ENCODE measurements at regions not wholly inside any gene's neighbourhood (a gene's known extent, or its start where the extent isn't known, plus 50 kb on each side); places are given as distances from the start of the nearest gene placed in this dataset.

DNA sequence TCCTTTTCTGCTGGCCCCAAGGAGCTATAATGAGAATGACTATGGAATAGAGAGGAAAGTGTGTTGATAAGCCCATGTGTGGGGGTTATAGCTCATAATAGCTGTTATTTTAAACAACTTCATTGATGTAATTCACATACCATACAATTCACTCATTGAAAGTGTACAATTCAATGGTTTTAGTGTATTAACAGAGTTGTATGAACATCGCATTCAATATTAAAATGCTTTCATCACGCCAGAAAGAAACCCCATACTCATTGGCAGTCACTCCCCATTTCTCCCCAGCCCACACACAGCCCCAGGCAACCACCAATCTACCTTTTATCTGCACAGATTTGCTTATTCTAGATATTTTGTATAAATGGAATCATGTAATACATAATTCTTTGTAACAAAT, 139.6 kb upstream of the CYP1B1 start:
- Histone ChIP-seq H3K9me3 (no peaks in the 10 kb centered on the region), H3K27ac (no peak overlapping the region), H3K36me3 (no peaks in the 10 kb centered on the region), H3K4me1 (no peaks in the 10 kb centered on the region), H3K27me3 (ENCODE audit: low read depth) (no peaks in the 10 kb centered on the region), H3K4me3 (no peak overlapping the region)
- ATAC-seq (no peak), DNase-seq (no peak)
- TF ChIP-seq, protein P1, sequence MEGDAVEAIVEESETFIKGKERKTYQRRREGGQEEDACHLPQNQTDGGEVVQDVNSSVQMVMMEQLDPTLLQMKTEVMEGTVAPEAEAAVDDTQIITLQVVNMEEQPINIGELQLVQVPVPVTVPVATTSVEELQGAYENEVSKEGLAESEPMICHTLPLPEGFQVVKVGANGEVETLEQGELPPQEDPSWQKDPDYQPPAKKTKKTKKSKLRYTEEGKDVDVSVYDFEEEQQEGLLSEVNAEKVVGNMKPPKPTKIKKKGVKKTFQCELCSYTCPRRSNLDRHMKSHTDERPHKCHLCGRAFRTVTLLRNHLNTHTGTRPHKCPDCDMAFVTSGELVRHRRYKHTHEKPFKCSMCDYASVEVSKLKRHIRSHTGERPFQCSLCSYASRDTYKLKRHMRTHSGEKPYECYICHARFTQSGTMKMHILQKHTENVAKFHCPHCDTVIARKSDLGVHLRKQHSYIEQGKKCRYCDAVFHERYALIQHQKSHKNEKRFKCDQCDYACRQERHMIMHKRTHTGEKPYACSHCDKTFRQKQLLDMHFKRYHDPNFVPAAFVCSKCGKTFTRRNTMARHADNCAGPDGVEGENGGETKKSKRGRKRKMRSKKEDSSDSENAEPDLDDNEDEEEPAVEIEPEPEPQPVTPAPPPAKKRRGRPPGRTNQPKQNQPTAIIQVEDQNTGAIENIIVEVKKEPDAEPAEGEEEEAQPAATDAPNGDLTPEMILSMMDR (IDR thresholded peaks at IDR 0.05): no peak
- intact Hi-C loops (cut with DNase I): no loop called here

- H3K27ac ChIP-seq: no peak overlapping the region
- no peaks in the 10 kb centered on the region for H3K27me3 ChIP-seq (ENCODE audit: low read depth)
- no peaks in the 10 kb centered on the region for H3K9me3 ChIP-seq
- TF ChIP-seq, protein P1 (IDR thresholded peaks at IDR 0.05): no peak
- no peak for DNase-seq
- intact Hi-C loops (cut with DNase I): no loop called here
- no peaks in the 10 kb centered on the region for H3K4me1 ChIP-seq
- ATAC-seq: no peak
- H3K36me3 ChIP-seq: no peaks in the 10 kb centered on the region
- no peak overlapping the region for H3K4me3 ChIP-seq
Observed at GRCh38 chr2:38214209-38214717, 138.3 kb upstream of the CYP1B1 start.

- no peaks in the 10 kb centered on the region for H3K9me3 ChIP-seq
- no peak for DNase-seq
- TF ChIP-seq, protein P1 (IDR thresholded peaks at IDR 0.05): no peak
- intact Hi-C loops (cut with DNase I): no loop called here
- no peak overlapping the region for H3K4me3 ChIP-seq
- H3K27ac ChIP-seq: no peak overlapping the region
- no peak for ATAC-seq
- no peaks in the 10 kb centered on the region for H3K27me3 ChIP-seq (ENCODE audit: low read depth)
- H3K36me3 ChIP-seq: no peaks in the 10 kb centered on the region
- H3K4me1 ChIP-seq: no peaks in the 10 kb centered on the region
Observed at GRCh38 chr2:38213619-38214167, 137.7 kb upstream of the CYP1B1 start.

- H3K36me3 ChIP-seq: no peaks in the 10 kb centered on the region
- no peak overlapping the region for H3K4me3 ChIP-seq
- H3K27ac ChIP-seq: no peak overlapping the region
- intact Hi-C loops (cut with DNase I): no loop called here
- no peaks in the 10 kb centered on the region for H3K4me1 ChIP-seq
- no peak for DNase-seq
- no peaks in the 10 kb centered on the region for H3K9me3 ChIP-seq
- TF ChIP-seq, protein P1 (IDR thresholded peaks at IDR 0.05): no peak
- ATAC-seq: no peak
- H3K27me3 ChIP-seq (ENCODE audit: low read depth): no peaks in the 10 kb centered on the region
Observed at GRCh38 chr2:38212312-38212711, 136.4 kb upstream of the CYP1B1 start.

- no peak overlapping the region for H3K27ac ChIP-seq
- H3K9me3 ChIP-seq: no peaks in the 10 kb centered on the region
- H3K4me3 ChIP-seq: no peak overlapping the region
- intact Hi-C loops (cut with DNase I): no loop called here
- no peak for ATAC-seq
- no peaks in the 10 kb centered on the region for H3K27me3 ChIP-seq (ENCODE audit: low read depth)
- DNase-seq: no peak
- TF ChIP-seq, protein P1 (IDR thresholded peaks at IDR 0.05): no peak
- no peaks in the 10 kb centered on the region for H3K4me1 ChIP-seq
- H3K36me3 ChIP-seq: no peaks in the 10 kb centered on the region
Observed at GRCh38 chr2:38207168-38207567, 131.2 kb upstream of the CYP1B1 start.

Data from lower lobe of right lung (tissue), 2 donors.